Activated CD8-positive, alpha-beta memory T cell treated with anti-CD3 and anti-CD28 coated beads for 48 hours (primary cell): ENCODE measurements at regions not wholly inside any gene's neighbourhood (a gene's known extent, or its start where the extent isn't known, plus 50 kb on each side); places are given as distances from the start of the nearest gene placed in this dataset.
"Not testable (repeated sequence)": the region's sequence is repeated elsewhere in the genome, so short reads cannot be mapped to it uniquely, and the experiment has no call there.

Experiments used
- DNase-seq, 3 experiments: peaks; one replicate each; pipeline ENCODE4 v3.0.0-alpha.2; 2020; ENCODE audit warnings: low read depth in 2 of 3, low spot score in 2 of 3

DNA sequence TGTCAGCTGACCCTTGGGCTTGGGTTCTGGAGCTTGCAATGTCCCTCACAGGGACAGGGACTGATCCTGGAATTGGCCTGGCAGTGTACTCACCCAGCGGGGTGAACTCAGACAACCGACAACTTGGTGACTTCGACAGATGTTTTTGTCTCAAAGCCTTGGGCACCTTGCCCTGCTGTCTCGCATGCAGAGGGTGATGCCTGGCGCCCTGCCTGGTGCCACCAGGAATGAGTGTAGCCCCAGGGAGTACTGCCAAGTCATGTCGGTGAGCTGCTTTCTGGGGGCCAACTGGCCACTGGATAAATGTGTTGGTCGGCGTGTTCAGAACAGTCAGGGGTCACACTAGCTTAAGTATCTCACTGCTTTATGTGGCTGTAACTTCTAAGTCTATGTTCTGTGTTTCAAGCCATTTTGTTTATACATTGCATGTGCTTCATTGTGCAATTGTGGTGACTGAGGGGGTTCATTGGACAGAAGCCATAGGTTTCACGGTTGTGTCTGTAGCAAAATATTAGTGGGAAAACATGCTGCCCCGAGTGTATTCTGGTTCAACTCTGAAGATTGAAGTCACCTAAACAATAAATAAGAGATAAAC is 96.3 kb upstream of the TNFSF11 start:
- no peak for DNase-seq

DNA sequence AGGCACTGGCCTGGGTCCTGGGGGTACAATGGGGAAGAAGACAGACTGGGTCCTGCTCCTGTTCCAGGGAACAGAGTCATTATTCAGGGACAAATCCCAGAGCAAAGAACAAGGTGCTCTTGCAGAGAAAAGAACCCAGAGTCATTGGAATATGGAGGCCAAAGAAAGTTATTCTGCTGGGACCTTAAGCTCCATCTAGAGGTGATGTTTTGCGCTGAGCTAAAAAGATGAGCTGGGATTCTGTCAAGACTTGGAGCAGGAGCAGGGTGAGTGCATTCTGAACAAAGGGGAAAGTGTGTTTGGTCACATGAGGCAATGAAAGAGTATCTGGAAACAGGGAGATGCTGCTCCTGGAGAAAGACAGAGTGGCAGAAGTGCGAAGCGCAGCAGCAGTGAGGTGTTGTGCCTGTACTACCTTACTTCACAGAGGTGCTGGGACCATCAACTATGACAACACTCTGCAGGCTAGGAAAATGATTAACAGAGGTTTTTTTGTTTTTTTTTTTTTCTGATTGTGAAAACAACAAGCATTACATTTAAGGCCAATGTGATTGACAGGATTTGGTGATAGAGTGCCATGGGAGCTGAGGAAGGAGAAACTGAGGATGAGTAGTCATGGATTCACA is 95.3 kb upstream of the TNFSF11 start:
- no peak for DNase-seq

DNA sequence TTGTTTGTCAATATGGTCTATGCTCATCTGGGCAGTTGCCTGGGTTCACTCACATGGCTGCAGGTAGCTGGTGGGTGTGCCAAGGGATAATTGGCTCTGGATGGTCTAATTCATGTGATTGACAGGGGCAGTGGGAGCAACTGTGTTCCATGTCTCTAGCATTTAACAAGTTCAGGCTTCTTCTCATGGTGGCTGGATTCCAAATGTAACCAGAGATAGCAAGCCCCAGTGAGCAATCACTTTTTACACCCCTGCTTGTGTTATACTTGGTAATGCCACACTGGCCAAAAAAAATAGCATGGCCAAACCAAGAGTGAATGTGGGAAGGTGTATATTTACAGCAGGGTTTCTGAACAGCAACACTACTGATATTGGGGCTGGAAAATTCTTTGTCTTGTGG is 89.6 kb upstream of the TNFSF11 start:
- DNase-seq: no peak

DNA sequence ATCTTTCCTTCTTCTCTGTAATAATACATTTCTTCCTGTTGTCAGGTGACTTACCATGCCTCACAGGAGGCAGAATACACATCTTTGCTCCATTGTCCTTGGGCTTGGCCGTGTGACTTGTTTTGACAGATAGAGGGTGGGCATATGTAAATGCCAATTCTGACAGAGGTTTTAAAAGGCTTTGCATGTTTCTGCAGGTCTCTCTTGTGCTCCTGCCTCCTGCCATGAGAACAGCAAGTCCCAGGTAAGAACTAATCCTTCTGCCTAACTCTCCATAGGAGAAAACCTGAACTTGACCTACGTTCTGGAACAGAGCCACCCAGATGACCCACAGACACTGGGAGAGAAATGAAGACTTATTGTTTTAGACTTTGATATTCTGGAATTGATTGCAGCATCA is 88.7 kb upstream of the TNFSF11 start:
- no peak for DNase-seq

DNA sequence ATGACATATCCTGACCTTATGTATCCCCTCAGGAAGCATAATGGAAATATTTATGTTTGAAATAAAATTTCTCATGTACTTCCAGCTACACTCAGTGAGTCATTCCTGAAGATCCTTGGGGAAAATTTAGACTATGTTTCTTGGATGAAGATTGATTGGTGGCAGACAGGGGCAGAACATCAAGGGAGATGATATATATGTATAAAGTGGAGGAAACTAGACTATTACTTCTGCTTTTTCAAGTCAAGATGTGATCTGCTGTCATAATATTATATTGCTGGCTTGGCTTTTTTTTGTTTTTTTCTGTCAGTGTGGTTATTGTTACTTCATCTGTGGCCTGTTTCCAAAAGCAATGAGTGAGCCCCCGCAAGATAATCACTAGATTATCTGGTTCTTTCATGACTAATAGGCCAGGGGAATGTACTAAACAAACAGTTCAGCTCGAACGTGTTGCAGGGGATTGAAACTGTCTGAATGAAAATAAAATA is 87.2 kb upstream of the TNFSF11 start:
- DNase-seq: no peak

DNA sequence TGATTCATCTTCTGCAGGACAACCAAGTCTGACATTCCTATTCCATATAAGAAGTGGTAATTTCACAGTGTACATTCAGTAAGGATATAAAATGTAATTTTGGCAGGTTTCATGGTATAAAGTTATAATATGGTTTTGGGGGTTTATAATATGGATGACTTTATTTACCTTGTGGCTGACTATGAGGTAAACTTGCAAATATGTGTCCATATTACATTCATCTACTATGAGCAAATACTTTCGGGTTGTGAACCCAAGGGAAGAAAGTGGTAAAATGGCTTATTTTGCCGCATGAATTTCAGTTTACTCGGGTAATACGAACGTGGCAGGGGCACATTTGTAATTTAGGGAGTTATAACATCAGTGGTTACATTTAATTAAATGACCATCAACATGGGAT is 86.7 kb upstream of the TNFSF11 start:
- no peak for DNase-seq

DNA sequence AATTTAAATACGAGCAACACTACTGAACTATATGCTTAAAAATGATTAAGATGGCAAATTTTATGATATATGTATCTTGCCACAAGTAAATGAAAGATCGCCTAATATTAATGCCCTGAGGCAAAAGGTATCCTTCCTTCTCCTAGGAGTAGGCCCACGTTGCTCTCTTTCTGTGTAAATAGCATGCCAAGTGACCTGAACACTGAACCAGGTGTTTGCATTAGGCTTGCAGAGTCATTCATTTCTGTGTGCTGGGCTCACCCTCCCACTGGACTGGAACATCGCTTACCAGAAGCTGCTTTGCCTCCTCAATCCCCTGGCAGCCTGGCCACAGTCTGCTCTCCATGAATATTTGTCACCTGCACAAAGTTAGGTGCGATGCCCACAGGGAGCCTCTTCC is 83.3 kb upstream of the TNFSF11 start:
- DNase-seq: no peak

DNA sequence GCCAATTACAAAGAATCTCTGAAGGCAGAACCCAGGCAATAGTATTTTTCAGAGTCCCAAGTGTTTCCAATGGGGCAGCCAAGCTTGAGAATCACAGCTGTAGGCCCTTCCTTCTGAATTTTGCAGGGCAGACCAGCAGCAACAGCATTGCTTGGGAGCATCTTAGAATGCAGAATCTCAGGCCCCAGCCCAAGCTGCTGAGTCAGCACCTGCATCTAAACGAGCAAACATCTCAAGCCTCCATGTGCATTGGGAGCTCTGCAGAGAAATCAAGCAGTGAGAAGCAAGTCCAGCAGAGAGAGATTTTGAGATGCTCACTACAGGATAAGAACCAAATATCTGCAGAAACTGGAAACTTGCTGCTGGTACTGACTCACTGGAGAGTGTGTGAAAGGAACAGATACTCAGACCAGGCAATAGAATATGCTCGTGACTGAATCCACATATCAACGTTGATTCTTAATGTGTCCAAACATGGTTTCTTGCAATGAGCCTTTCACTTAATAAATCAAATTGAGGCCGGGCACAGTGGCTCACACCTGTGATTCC is 81.5 kb upstream of the TNFSF11 start:
- DNase-seq: no peak

DNA sequence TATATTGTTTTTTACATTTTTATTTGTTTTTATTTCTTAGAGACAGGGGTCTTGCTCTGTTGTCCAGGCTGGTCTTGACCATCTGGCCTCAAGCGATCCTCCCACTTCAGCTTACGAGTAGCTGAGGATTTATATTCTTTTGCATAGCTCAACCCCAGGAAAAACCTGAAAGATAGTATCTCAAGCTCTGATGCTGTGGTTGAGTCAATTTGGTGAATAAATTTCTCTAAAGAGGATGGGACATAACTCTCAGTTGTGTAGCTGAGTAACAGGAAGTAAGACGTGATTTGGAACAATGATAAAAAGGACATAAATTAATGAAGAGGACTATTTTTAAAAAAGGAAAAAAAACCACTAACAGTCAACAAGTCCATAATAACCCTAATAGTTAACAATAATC is 79.8 kb upstream of the TNFSF11 start:
- DNase-seq: no peak

DNA sequence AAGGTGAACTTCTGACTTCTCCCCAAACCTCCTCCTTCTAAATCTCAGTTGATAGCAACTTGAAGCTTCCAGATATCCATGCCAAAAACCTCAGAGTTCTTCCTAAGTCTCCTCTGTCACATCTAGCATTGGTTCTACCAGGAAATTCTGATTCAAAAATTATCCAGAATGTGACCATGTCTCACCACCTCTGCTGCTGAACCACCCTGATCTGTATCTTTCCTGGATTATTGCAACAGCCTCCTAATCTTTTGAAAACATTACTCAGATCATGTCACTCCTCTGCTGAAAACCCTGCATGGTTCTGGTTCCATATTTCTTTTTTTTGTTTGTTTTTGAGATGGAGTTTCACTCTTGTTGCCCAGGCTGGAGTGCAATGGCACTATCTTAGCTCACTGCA is 78.7 kb upstream of the TNFSF11 start:
- DNase-seq: no peak

DNA sequence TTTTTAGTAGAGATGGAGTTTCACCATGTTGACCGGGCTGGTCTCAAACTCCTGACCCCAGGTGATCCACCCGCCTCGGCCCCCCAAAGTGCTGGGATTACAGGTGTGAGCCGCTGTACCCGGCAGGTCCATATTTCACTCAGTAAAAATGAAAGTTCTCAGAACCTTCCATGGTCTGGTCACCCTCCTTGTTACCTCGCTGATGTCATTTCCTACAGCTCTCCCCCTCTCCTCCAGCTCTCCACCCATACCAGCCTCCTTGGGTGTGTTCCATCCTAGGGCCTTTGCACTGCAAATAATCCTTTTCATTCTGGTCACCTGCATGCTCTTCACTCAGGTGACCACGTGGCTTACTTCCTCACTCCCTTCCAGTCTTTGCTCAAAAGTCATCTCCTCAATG is 78.2 kb upstream of the TNFSF11 start:
- no peak for DNase-seq

DNA sequence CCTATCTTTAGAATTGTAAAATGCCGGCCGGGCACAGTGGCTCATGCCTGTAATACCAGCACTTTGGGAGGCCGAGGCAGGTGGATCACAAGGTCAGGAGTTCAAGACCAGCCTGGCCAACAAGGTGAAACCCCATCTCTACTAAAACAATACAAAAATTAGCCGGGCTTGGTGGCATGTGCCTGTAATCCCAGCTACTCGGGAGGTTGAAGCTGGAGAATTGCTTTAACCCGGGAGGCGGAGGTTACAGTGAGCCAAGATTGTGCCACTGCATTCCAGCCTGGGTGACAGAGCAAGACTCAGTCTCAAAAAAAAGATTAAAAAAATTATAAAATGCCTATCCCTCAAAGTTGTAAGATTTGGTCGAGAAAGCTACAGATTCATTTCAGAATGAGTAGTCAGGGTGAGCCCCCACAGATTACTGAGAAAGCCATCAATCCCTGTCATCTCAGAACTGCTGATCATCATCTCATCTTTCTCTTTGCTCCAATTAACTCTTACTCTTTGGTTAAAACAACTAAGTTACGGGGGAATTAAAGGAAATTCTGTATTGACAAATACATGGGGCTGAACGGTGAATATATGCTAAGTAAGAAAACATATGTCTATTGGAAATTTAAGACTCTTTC is 76.9 kb upstream of the TNFSF11 start:
- not testable (repeated sequence) for DNase-seq

DNA sequence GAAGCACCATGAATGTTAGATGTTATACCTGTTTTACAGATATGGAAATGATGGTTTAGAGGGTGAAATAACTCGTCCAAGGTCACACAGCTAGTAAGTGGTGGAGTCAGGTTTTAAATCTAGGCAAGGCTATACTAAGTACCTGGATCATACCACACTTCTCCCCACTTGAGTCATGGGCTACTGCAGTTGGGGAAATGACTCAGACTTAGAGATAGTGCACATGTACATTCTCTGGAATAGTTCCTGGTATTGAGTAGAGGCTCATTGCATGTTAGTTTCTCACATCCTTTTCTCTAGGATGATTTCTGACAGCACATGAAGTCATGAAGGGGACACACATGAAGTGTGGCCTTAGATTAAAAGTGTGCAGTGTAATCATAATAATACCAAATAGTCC is 76.2 kb upstream of the TNFSF11 start:
- no peak for DNase-seq

DNA sequence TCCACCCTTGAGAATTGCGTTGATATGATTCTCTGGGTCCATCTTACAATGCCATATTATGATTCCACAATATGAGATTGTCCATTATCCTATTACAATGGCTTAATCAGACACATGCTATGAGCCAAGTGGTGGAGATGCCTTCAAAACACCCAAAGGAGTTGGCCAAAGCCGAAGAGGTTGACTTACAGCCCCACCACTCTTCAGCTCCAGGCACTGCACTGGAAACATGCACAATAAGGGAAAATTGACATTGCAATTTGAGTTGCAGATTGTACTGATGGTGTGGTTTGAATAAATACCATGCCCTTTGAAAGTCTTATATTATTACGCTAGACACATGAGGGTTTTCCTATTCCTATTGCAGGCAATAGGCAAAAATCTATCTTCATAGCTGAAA is 75.4 kb upstream of the TNFSF11 start:
- DNase-seq: no peak
